Transverse colon (tissue), 4 donors: ENCODE measurements at regions not wholly inside any gene's neighbourhood (a gene's known extent, or its start where the extent isn't known, plus 50 kb on each side); places are given as distances from the start of the nearest gene placed in this dataset.

Experiments used
- CTCF ChIP-seq, 5 experiments: fragments of 200-600 bp in 3 of 5; fragments of 450-650 bp in 2 of 5; sonication (generic) in 3 of 5; IDR thresholded peaks; 1 replicate in 2 of 5; 2 replicates in 3 of 5; pipeline ENCODE4 v1.5.1; 2016 to 2017; ENCODE audit warnings: antibody characterized with exemption in 5 of 5, inconsistent platforms in 3 of 5, mild to moderate bottlenecking in 2 of 5, moderate library complexity in 1 of 5
- EP300 ChIP-seq: sonication (generic); formaldehyde crosslinking; IDR thresholded peaks from one replicate; pipeline ENCODE4 v1.6.1; 2017; ENCODE audit warnings: antibody characterized with exemption, low read depth
- POLR2AphosphoS5 ChIP-seq, 3 donors: sonication (generic); formaldehyde crosslinking; IDR thresholded peaks; one replicate each; pipeline ENCODE4 v1.6.1; 2016; ENCODE audit warnings: antibody characterized with exemption in 3 of 3

- TF ChIP-seq CTCF (IDR thresholded peaks at IDR 0.05) (no peak), EP300 (no peak), POLR2AphosphoS5 (IDR thresholded peaks at IDR 0.05) (no peak)
Measured at GRCh38 chr2:16046649-16047048, 106.3 kb downstream of the MYCN start.
